KBM-7 (cell line): ENCODE measurements at regions not wholly inside any gene's neighbourhood (a gene's known extent, or its start where the extent isn't known, plus 50 kb on each side); places are given as distances from the start of the nearest gene placed in this dataset.
A peak's percentile ranks its signal among the peaks of the same experiment; 100 is the strongest.

Source experiments
- DNase-seq: peaks from one replicate; pipeline ENCODE4 v3.0.0-alpha.2; 2015
- in situ Hi-C: fragments of 300-500 bp; cut with MboI; formaldehyde crosslinking; loops from 2 replicates; pipeline ENCODE4 v1.14.3; 2020; ENCODE audit warnings: low sequenced_read_pairs, low pct_unique_long_range_greater_than_20kb, mixed read lengths

- DNase-seq: no peak
- in situ Hi-C loops: no loop called here
Observed at GRCh38 chr18:21162786-21163185, 51.2 kb upstream of the ROCK1 start.

DNA sequence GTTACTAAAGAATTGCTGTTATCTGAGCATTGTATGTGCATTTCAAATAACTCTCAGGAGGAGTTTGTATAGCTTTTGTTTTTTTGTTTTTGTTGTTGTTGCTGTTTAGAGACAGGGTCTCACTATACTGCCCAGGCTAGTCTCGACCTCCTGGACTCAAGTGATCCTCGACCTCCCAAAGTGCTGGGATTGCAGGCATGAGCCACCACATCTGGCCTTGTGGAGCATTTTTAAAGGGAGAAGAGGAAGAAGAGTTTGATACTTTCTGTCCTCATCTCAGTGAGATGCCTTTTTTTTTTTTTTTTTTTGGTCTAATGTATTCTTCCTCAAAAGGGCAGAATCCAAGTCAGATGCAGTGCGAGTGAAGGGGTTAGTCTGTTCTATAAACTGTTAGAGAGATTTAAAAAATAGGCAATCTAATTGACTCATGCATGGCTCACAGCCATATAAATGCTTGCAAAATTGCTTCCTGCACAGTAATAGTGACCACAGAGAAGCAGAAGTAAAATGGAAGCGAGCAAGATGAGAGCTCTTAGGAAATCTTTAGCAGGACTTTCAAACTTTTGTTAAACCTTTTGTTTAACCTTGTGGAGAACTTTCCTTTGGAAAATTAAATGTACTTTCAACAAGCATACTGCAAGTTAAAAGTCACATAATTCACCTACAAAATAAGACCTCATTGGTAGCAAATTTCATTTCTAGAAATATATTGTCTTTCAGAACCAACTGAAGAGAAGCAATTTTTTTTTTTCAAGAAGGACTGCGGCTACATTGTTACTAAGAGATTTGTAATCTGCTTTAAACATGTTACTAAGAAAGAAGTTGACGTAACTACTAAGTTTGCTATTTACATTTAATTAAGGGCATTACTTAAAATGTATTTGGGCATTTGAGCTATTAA lies 52.3 kb upstream of the ROCK1 start:
- in situ Hi-C loops: no loop called here
- peak; percentile 93 for DNase-seq

DNA sequence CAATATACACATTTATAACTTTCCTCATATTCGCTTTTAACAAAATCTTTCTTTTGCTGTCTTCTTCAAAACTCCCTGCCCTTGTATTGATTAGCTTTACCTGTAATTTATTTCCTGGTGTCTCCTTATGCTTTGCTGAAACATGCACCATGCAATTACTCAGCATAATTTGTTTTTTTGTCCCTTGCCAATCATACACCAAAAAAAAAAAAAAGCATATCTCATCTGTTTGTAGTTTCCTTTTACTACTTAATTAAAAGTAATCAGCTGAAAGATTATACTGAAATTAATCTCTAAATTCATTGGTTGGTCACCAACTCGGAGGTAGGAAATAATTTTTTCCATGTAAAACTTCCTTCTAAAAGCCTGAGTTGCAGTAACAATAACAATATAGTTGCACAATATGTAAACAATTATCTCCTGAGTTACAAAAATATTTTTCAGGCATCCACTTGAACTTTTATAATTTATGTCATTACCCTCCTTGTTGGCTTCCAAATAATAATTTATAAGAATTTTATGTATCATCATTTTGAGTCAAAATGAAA lies 53.0 kb upstream of the ROCK1 start:
- in situ Hi-C loops: no loop called here
- no peak for DNase-seq

DNA sequence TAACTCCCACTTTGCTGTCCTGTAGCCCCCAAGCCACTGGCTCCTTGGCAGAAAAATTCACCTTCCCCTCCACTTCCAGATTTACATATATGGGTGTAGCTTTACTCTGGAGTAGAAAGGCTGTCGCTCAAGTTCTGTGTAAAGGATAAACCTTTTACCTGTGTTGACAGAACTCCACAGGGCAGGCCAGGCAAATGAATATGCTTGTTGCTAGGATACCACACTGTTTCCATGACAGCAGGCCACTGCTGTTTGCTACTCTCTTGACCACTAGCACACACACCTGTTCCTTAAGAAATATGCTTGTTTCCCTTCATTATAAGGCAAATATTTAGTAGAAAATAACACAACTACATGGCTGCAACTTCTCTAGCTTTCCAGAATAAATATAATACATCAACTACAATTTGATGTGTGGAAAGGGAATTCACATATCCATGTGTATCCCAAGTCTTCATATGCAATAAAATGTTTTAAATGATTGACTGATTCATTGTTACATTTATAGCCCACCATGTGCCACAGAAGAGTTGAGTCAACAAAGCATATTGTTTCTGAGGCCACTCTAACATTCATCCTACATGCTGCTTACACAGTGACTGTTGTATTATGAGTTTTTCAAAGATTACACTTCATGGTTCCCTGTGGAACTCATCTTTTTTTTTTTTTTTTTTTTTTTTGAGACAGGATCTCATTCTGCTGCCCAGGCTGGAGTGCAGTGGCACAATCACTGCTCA lies 56.2 kb upstream of the ROCK1 start:
- in situ Hi-C loops: no loop called here
- DNase-seq: no peak

GRCh38 chr18:21168880-21169279 lies 57.3 kb upstream of the ROCK1 start:
- no peak for DNase-seq
- in situ Hi-C loops: no loop called here

DNA sequence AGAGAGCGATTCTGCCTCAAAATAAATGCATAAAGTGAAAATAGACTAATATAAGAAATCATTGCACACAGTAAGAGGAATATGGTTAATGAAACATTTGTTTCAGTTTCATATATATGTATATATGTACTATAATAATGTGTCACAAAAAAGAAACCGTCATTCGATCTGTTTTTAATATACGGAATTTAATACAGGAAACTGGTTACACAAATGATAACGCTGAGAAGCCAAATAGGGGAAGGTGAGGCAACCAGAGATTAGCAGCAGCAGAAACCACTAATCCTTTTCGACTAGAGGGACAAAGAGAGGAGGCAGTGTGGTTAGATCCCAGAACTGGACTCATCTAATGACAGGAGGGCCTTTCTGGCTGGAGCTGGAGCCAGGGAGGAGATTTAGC lies 64.2 kb upstream of the GREB1L start:
- DNase-seq: peak; percentile 77
- in situ Hi-C loops: no loop called here

DNA sequence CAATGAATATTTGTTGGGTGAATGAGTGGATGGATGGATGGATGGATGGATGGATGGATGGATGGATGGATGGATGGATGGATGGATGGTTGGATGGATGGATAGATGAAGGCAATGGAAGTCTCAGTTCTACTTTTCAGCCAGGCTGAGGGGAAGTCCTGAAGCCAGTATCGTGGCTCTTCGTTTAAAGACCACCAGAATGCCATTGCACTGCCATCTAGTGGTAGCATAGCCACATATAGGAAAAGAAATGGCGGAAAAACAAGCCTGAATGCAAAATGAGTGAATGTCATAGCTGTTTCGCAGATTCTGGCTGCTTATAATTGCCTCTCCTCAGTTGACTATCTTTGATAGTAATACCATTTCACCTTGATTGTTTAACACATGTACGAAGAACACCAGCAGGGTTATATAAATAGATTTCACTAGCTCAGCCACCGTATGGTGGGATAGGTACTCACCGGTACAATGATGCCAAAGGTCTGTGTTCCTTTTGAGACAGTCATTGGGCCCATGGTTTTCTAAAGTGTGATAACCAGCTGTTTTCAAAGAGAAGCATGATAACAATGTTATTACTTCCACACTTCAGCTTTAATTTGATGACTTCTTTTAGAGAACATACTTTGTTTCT lies 62.3 kb upstream of the GREB1L start:
- in situ Hi-C loops: no loop called here
- DNase-seq: peak; percentile 82

DNA sequence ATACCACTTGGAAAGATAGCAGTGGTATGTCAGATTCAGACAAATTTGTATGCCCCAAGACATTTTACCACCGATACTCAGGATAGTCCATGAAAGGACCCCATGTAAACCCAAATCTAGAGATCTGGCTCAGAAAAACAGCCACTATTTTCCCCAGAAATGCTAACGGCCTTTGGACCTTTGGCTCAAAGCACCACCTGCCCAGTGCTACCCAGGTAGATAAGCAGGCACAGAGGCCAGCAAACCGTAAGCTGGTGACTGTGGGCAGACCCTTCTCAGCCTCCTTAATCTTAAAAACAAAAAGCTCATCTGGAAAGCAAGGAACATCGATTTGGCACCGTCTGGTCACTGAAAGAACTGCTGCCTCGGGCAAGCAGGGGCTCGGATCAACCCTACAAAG lies 61.4 kb upstream of the GREB1L start:
- no peak for DNase-seq
- in situ Hi-C loops: no loop called here

- in situ Hi-C loops: no loop called here
Observed at GRCh38 chr18:21181766-21182165, 60.3 kb upstream of the GREB1L start.

GRCh38 chr18:21183670-21184069 lies 58.4 kb upstream of the GREB1L start:
- no peak for DNase-seq
- in situ Hi-C loops: no loop called here

More at GRCh38 chr18:21181766-21182165, 60.3 kb upstream of the GREB1L start:
- no peak for DNase-seq

- in situ Hi-C loops: no loop called here
- DNase-seq: no peak
Observed at GRCh38 chr18:21184396-21184996, 57.5 kb upstream of the GREB1L start.

DNA sequence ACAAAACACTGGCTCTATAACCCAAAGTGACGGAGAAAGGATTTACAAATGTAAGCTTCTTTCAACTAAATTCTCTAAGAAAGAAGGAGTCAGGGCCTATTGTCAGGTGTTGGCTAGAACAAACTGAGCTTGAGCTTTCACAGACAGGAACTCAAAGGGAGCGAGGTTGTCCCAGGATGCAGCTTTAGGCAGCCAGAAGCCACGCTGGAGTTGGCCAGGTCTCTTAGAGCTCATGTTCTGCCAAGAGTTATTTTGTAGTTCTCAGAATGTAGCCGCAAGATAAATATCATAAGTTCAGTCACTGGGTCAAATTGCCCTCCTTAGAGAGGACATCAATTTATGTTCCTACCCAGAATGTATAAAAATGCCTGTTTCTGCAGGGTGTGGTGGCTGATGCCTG lies 54.1 kb upstream of the GREB1L start:
- in situ Hi-C loops: no loop called here

GRCh38 chr18:21191596-21192307 lies 50.3 kb upstream of the GREB1L start:
- DNase-seq: peak; percentile 62
- in situ Hi-C loops: no loop called here

More for the DNA sequence above, 54.1 kb upstream of the GREB1L start:
- DNase-seq: no peak
